ENCODE measurements at regions not wholly inside any gene's neighbourhood (a gene's known extent, or its start where the extent isn't known, plus 50 kb on each side); places are given as distances from the start of the nearest gene placed in this dataset.

GRCh38 chr11:130624971-130625544 lies 176.6 kb downstream of the ADAMTS15 start:
- TF ChIP-seq SIN3A (IDR thresholded peaks at IDR 0.05; ENCODE audit: borderline replicate concordance, insufficient read depth, low read length) (no peak), REST (IDR thresholded peaks at IDR 0.05; ENCODE audit: insufficient read depth in 1 of 2, low read depth in 2 of 2, low read length in 2 of 2) (no peak), TAF1 (IDR thresholded peaks at IDR 0.05; ENCODE audit: borderline replicate concordance, insufficient read depth, low read length) (no peak), FOXP2 (optimal IDR thresholded peaks at IDR 0.05; ENCODE audit: borderline replicate concordance, extremely low read depth, extremely low read length, insufficient read depth) (no peak), POLR2AphosphoS5 (IDR thresholded peaks at IDR 0.05; ENCODE audit: low read depth, low read length) (no peak)

- no peak for TF ChIP-seq SIN3A (IDR thresholded peaks at IDR 0.05; ENCODE audit: borderline replicate concordance, insufficient read depth, low read length)
- no peak for TF ChIP-seq POLR2AphosphoS5 (IDR thresholded peaks at IDR 0.05; ENCODE audit: low read depth, low read length)
- no peak for TF ChIP-seq FOXP2 (optimal IDR thresholded peaks at IDR 0.05; ENCODE audit: borderline replicate concordance, extremely low read depth, extremely low read length, insufficient read depth)
- TF ChIP-seq TAF1 (IDR thresholded peaks at IDR 0.05; ENCODE audit: borderline replicate concordance, insufficient read depth, low read length) = no peak
- TF ChIP-seq REST (IDR thresholded peaks at IDR 0.05; ENCODE audit: insufficient read depth in 1 of 2, low read depth in 2 of 2, low read length in 2 of 2) = no peak
These were observed 177.3 kb downstream of the ADAMTS15 start for GRCh38 chr11:130625578-130626306.

GRCh38 chr11:130629039-130629438 lies 180.6 kb downstream of the ADAMTS15 start:
- TF ChIP-seq REST (IDR thresholded peaks at IDR 0.05; ENCODE audit: insufficient read depth in 1 of 2, low read depth in 2 of 2, low read length in 2 of 2) (no peak), SIN3A (IDR thresholded peaks at IDR 0.05; ENCODE audit: borderline replicate concordance, insufficient read depth, low read length) (no peak), POLR2AphosphoS5 (IDR thresholded peaks at IDR 0.05; ENCODE audit: low read depth, low read length) (no peak), TAF1 (IDR thresholded peaks at IDR 0.05; ENCODE audit: borderline replicate concordance, insufficient read depth, low read length) (no peak), FOXP2 (optimal IDR thresholded peaks at IDR 0.05; ENCODE audit: borderline replicate concordance, extremely low read depth, extremely low read length, insufficient read depth) (no peak)

- TF ChIP-seq FOXP2 (optimal IDR thresholded peaks at IDR 0.05; ENCODE audit: borderline replicate concordance, extremely low read depth, extremely low read length, insufficient read depth) = no peak
- TF ChIP-seq TAF1 (IDR thresholded peaks at IDR 0.05; ENCODE audit: borderline replicate concordance, insufficient read depth, low read length) = no peak
These were observed 182.7 kb downstream of the ADAMTS15 start for GRCh38 chr11:130631119-130631518.

- TF ChIP-seq TAF1 (IDR thresholded peaks at IDR 0.05; ENCODE audit: borderline replicate concordance, insufficient read depth, low read length) (no peak), POLR2AphosphoS5 (IDR thresholded peaks at IDR 0.05; ENCODE audit: low read depth, low read length) (no peak), REST (IDR thresholded peaks at IDR 0.05; ENCODE audit: insufficient read depth in 1 of 2, low read depth in 2 of 2, low read length in 2 of 2) (no peak), SIN3A (IDR thresholded peaks at IDR 0.05; ENCODE audit: borderline replicate concordance, insufficient read depth, low read length) (no peak), FOXP2 (optimal IDR thresholded peaks at IDR 0.05; ENCODE audit: borderline replicate concordance, extremely low read depth, extremely low read length, insufficient read depth) (no peak)
These were observed 185.0 kb downstream of the ADAMTS15 start for GRCh38 chr11:130633466-130633865.

All from PFSK-1 (cell line).